Keratinocyte (primary cell): ENCODE measurements at regions not wholly inside any gene's neighbourhood (a gene's known extent, or its start where the extent isn't known, plus 50 kb on each side); places are given as distances from the start of the nearest gene placed in this dataset.

Source experiments
- DNase-seq: peaks from one replicate; pipeline ENCODE4 v3.0.0-alpha.2; 2011; ENCODE audit warnings: low read depth, missing footprints, low spot score
- FAIRE-seq: peaks from 2 replicates; lab custom pipeline; 2011; peaks lifted over from hg19 to GRCh38; lab: Jason Lieb, UNC
- H2AFZ ChIP-seq: 2 replicates; pipeline ENCODE4 v1.6.0; 2012; ENCODE audit warnings: low read length, control low read depth, inconsistent platforms; ENCODE audit not compliant: control insufficient read depth
- H3K27ac ChIP-seq: 2 replicates; pipeline ENCODE4 v1.5.1; 2011; ENCODE audit warnings: low read length; ENCODE audit not compliant: control insufficient read depth, insufficient read depth
- H3K27me3 ChIP-seq: 3 replicates; pipeline ENCODE4 v1.6.0; 2011; ENCODE audit warnings: low read length; ENCODE audit not compliant: control insufficient read depth, insufficient read depth; ENCODE audit errors: extremely low read depth
- H3K36me3 ChIP-seq, 2 experiments: 2 replicates in 1 of 2; 3 replicates in 1 of 2; pipeline ENCODE4 v1.5.1; 2011; ENCODE audit warnings: low read length in 2 of 2, mild to moderate bottlenecking in 1 of 2; ENCODE audit not compliant: control insufficient read depth in 2 of 2, insufficient read depth in 2 of 2; ENCODE audit errors: extremely low read depth in 1 of 2
- H3K4me1 ChIP-seq: 3 replicates; pipeline ENCODE4 v1.5.1; 2011; ENCODE audit warnings: low read length; ENCODE audit not compliant: control insufficient read depth, insufficient read depth; ENCODE audit errors: extremely low read depth
- H3K4me2 ChIP-seq: 3 replicates; pipeline ENCODE4 v1.6.0; 2011; ENCODE audit warnings: low read depth, low read length; ENCODE audit not compliant: control insufficient read depth, insufficient read depth; ENCODE audit errors: extremely low read depth
- H3K4me3 ChIP-seq, 3 experiments: fragments of 200-600 bp in 1 of 3; sonication (generic) in 1 of 3; 2 replicates in 2 of 3; 3 replicates in 1 of 3; pipeline ENCODE4 v1.5.1; 2011 to 2016; ENCODE audit warnings: low read length in 3 of 3, mild to moderate bottlenecking in 3 of 3, control low read depth in 2 of 3, inconsistent platforms in 1 of 3, low read depth in 1 of 3, mixed read lengths in 1 of 3, mixed run types in 1 of 3, moderate library complexity in 1 of 3; ENCODE audit not compliant: control insufficient read depth in 2 of 3, insufficient read depth in 2 of 3; ENCODE audit errors: extremely low read depth in 1 of 3
- H3K79me2 ChIP-seq: 2 replicates; pipeline ENCODE4 v1.6.0; 2012; ENCODE audit warnings: low read length; ENCODE audit not compliant: control insufficient read depth, insufficient read depth
- H3K9ac ChIP-seq: 3 replicates; pipeline ENCODE4 v1.6.0; 2011; ENCODE audit warnings: low read length; ENCODE audit not compliant: control insufficient read depth, insufficient read depth; ENCODE audit errors: extremely low read depth
- H3K9me1 ChIP-seq: 3 replicates; pipeline ENCODE4 v1.6.0; 2011; ENCODE audit warnings: low read length; ENCODE audit not compliant: control insufficient read depth, insufficient read depth; ENCODE audit errors: extremely low read depth
- H3K9me3 ChIP-seq: 2 replicates; pipeline ENCODE4 v1.5.1; 2012; ENCODE audit warnings: low read depth, low read length; ENCODE audit not compliant: control insufficient read depth
- H4K20me1 ChIP-seq: 3 replicates; pipeline ENCODE4 v1.6.0; 2011; ENCODE audit warnings: low read length; ENCODE audit not compliant: control insufficient read depth, insufficient read depth; ENCODE audit errors: extremely low read depth
- CTCF ChIP-seq, 3 experiments: IDR thresholded peaks in 1 of 3; conservative IDR thresholded peaks in 1 of 3; optimal IDR thresholded peaks in 1 of 3; 2 replicates in 2 of 3; 3 replicates in 1 of 3; pipeline versions ENCODE3 to v1.5.1; 2011; ENCODE audit warnings: low read length in 3 of 3, mild to moderate bottlenecking in 3 of 3, moderate library complexity in 2 of 3, control low read depth in 1 of 3, inconsistent platforms in 1 of 3; ENCODE audit not compliant: insufficient read depth in 2 of 3; ENCODE audit errors: extremely low read depth in 1 of 3
- EZH2 ChIP-seq: IDR thresholded peaks from one replicate; pipeline ENCODE4 v1.6.1; 2012; ENCODE audit warnings: inconsistent platforms, mild to moderate bottlenecking, low read length, moderate library complexity
- dilution Hi-C: fragments of 300-500 bp; cut with MboI; formaldehyde crosslinking; loops from one replicate; pipeline ENCODE4 v1.7.0; 2020; ENCODE audit warnings: low sequenced_read_pairs; ENCODE audit not compliant: extremely low pct_ligation_motif_present

- Histone ChIP-seq H2AFZ (no peak overlapping the region), H3K27me3 (no peaks in the 10 kb centered on the region), H3K4me1 (peaks cover 7% of the 10 kb centered on the region), H3K79me2 (no peaks in the 10 kb centered on the region), H4K20me1 (no peaks in the 10 kb centered on the region), H3K4me2 (no peak overlapping the region), H3K9me1 (no peaks in the 10 kb centered on the region), H3K36me3 (no peaks in the 10 kb centered on the region), H3K9me3 (no peaks in the 10 kb centered on the region), H3K9ac (no peak overlapping the region), H3K4me3 (no peak overlapping the region), H3K27ac (no peak overlapping the region)
- dilution Hi-C loops: no loop called here
- TF ChIP-seq CTCF (optimal IDR thresholded peaks at IDR 0.05 in 1 of 3, IDR thresholded peaks at IDR 0.05 in 1 of 3, conservative IDR thresholded peaks at IDR 0.05 in 1 of 3; ENCODE audit: extremely low read depth in 1 of 3, insufficient read depth in 2 of 3, low read length in 3 of 3): no peak
- no peak for TF ChIP-seq EZH2
- DNase-seq: no peak
- no peak for FAIRE-seq
Observed at GRCh38 chr5:174614500-174615135, 109.8 kb upstream of the MSX2 start.

- DNase-seq (no peak), FAIRE-seq (no peak)
- no peaks in the 10 kb centered on the region for H3K9me3 ChIP-seq
- peaks cover 6% of the 10 kb centered on the region for H3K4me1 ChIP-seq
- dilution Hi-C loops: no loop called here
- H3K79me2 ChIP-seq: no peaks in the 10 kb centered on the region
- no peak overlapping the region for H2AFZ ChIP-seq
- no peak overlapping the region for H3K27ac ChIP-seq
- no peaks in the 10 kb centered on the region for H4K20me1 ChIP-seq
- H3K4me2 ChIP-seq: no peak overlapping the region
- H3K9ac ChIP-seq: no peak overlapping the region
- H3K36me3 ChIP-seq: no peaks in the 10 kb centered on the region
- H3K9me1 ChIP-seq: no peaks in the 10 kb centered on the region
- no peaks in the 10 kb centered on the region for H3K27me3 ChIP-seq
- H3K4me3 ChIP-seq: no peak overlapping the region
- no peak for TF ChIP-seq CTCF (optimal IDR thresholded peaks at IDR 0.05 in 1 of 3, IDR thresholded peaks at IDR 0.05 in 1 of 3, conservative IDR thresholded peaks at IDR 0.05 in 1 of 3; ENCODE audit: extremely low read depth in 1 of 3, insufficient read depth in 2 of 3, low read length in 3 of 3)
- TF ChIP-seq EZH2: no peak
Observed at GRCh38 chr5:174616036-174616435, 108.3 kb upstream of the MSX2 start.
